Left lung (tissue), 4 donors: ENCODE measurements at regions not wholly inside any gene's neighbourhood (a gene's known extent, or its start where the extent isn't known, plus 50 kb on each side); places are given as distances from the start of the nearest gene placed in this dataset.

Experiments used
- ATAC-seq: fragments of 200-7000 bp; cut with Tn5 transposase; one replicate; pipeline ENCODE4 v1.9.1; 2020; ENCODE audit warnings: moderate library complexity
- DNase-seq, 4 donors: peaks; one replicate each; pipeline ENCODE4 v3.0.0-alpha.2; 2013 to 2020
- H3K27ac ChIP-seq, 2 donors: fragments of 200-600 bp; sonication (generic) in 1 of 2; one replicate each; pipeline versions ENCODE4 v1.5.0 to v1.8.0; 2020 to 2021
- H3K27me3 ChIP-seq, 2 donors: fragments of 200-600 bp; sonication (generic) in 1 of 2; one replicate each; pipeline versions ENCODE4 v1.5.0 to v1.8.0; 2020 to 2021
- H3K36me3 ChIP-seq, 2 donors: fragments of 200-600 bp; sonication (generic) in 1 of 2; one replicate each; pipeline versions ENCODE4 v1.5.0 to v1.8.0; 2020 to 2021
- H3K4me1 ChIP-seq, 2 donors: fragments of 200-600 bp; one replicate each; pipeline ENCODE4 v1.8.0; 2021
- H3K4me3 ChIP-seq, 2 donors: fragments of 200-600 bp; sonication (generic) in 1 of 2; one replicate each; pipeline versions ENCODE4 v1.5.0 to v1.8.0; 2020 to 2021; ENCODE audit warnings: mild to moderate bottlenecking in 1 of 2
- H3K9me3 ChIP-seq, 2 donors: fragments of 200-600 bp; sonication (generic) in 1 of 2; one replicate each; pipeline versions ENCODE4 v1.5.0 to v1.8.0; 2020 to 2021
- CTCF ChIP-seq, 2 donors: fragments of 200-600 bp; sonication (generic) in 1 of 2; IDR thresholded peaks; one replicate each; pipeline versions ENCODE4 v1.5.0 to v1.8.0; 2021; ENCODE audit warnings: antibody characterized with exemption in 2 of 2
- intact Hi-C, 2 donors: fragments of 100-400 bp; cut with DNase I; formaldehyde crosslinking; loops; one replicate each; pipeline versions ENCODE4 v1.11.2 to v1.14.2; 2022
- donor health status: DM: no; HTN: yes; CAD: no.
- donor health status: DM: no; HTN: no; CAD: no.

GRCh38 chr13:56198350-56198749, 942.4 kb upstream of the PRR20A start:
- Histone ChIP-seq H3K4me1 (no peaks in the 10 kb centered on the region), H3K36me3 (no peaks in the 10 kb centered on the region), H3K9me3 (no peaks in the 10 kb centered on the region), H3K4me3 (no peak overlapping the region), H3K27ac (no peak overlapping the region), H3K27me3 (no peaks in the 10 kb centered on the region)
- ATAC-seq (no peak), DNase-seq (no peak)
- no peak for TF ChIP-seq CTCF (IDR thresholded peaks at IDR 0.05)
- intact Hi-C loops, result no loop called here

- H3K27ac ChIP-seq, result no peak overlapping the region
- H3K4me1 ChIP-seq, result no peaks in the 10 kb centered on the region
- intact Hi-C loops, result no loop called here
- no peak for DNase-seq
- TF ChIP-seq CTCF (IDR thresholded peaks at IDR 0.05), result no peak
- H3K9me3 ChIP-seq, result no peaks in the 10 kb centered on the region
- H3K4me3 ChIP-seq, result no peak overlapping the region
- no peaks in the 10 kb centered on the region for H3K27me3 ChIP-seq
- no peak for ATAC-seq
- H3K36me3 ChIP-seq, result no peaks in the 10 kb centered on the region
These were observed 938.9 kb upstream of the PRR20A start for GRCh38 chr13:56201834-56202233.

DNA sequence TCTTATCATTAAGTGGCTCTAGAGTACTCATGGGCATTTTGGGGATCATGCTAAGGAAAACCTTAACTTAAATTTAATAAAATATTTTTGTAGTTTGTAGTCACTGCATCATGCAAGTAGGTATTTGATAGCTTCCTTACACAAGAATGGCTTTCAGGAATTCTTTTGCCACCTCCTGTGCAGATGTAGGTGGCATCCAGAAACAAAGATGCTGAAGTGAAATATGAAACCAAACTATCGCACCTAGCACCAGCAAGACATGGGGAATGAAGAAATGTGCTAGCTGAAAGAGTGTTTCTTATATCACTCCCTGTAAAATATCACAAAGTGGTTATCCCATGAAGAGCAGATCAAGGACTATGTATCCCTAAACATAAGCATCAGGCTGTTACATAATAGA, 924.5 kb upstream of the PRR20A start:
- Histone ChIP-seq H3K4me3 (no peak overlapping the region), H3K27ac (no peak overlapping the region), H3K27me3 (no peaks in the 10 kb centered on the region), H3K9me3 (peaks cover 0 to 12% of the 10 kb centered on the region in 2 donors), H3K4me1 (no peaks in the 10 kb centered on the region), H3K36me3 (no peaks in the 10 kb centered on the region)
- intact Hi-C loops, result no loop called here
- DNase-seq (no peak), ATAC-seq (no peak)
- TF ChIP-seq CTCF (IDR thresholded peaks at IDR 0.05), result no peak

- Histone ChIP-seq H3K36me3 (no peaks in the 10 kb centered on the region), H3K27ac (no peak overlapping the region), H3K4me1 (no peaks in the 10 kb centered on the region), H3K4me3 (no peak overlapping the region), H3K9me3 (peaks cover 0 to 21% of the 10 kb centered on the region in 2 donors), H3K27me3 (no peaks in the 10 kb centered on the region)
- intact Hi-C loops, result no loop called here
- DNase-seq, result no peak
- TF ChIP-seq CTCF (IDR thresholded peaks at IDR 0.05), result no peak
- ATAC-seq, result no peak
These were observed 893.0 kb upstream of the PRR20A start for GRCh38 chr13:56247692-56248091.

- ATAC-seq, result no peak
- intact Hi-C loops, result no loop called here
- Histone ChIP-seq H3K9me3 (no peaks in the 10 kb centered on the region), H3K27me3 (no peaks in the 10 kb centered on the region), H3K4me1 (no peaks in the 10 kb centered on the region), H3K27ac (no peak overlapping the region), H3K36me3 (no peaks in the 10 kb centered on the region), H3K4me3 (no peak overlapping the region)
- DNase-seq, result no peak
- no peak for TF ChIP-seq CTCF (IDR thresholded peaks at IDR 0.05)
These were observed 869.0 kb upstream of the PRR20A start for GRCh38 chr13:56271686-56272085.
